Brain microvascular endothelial cell (primary cell): ENCODE measurements at regions not wholly inside any gene's neighbourhood (a gene's known extent, or its start where the extent isn't known, plus 50 kb on each side); places are given as distances from the start of the nearest gene placed in this dataset.
A peak's percentile ranks its signal among the peaks of the same experiment; 100 is the strongest.

Experiments
- DNase-seq: peaks from one replicate; pipeline ENCODE4 v3.0.0-alpha.2; 2020
- H3K27ac ChIP-seq: fragments of 250-450 bp; sonication (Bioruptor Pico); 2 replicates; pipeline ENCODE4 v1.5.1; 2020; ENCODE audit warnings: mild to moderate bottlenecking, moderate library complexity
- H3K27me3 ChIP-seq: fragments of 250-450 bp; sonication (Bioruptor Pico); replicated peaks from 2 replicates; pipeline ENCODE4 v1.5.1; 2020; ENCODE audit warnings: mild to moderate bottlenecking
- H3K36me3 ChIP-seq: fragments of 250-450 bp; sonication (Bioruptor Pico); replicated peaks from 2 replicates; pipeline ENCODE4 v1.5.1; 2020; ENCODE audit warnings: mild to moderate bottlenecking
- H3K4me3 ChIP-seq: 2 replicates; pipeline ENCODE4 v1.5.1; 2011; ENCODE audit warnings: low read depth, mild to moderate bottlenecking, control low read depth, low read length, moderate library complexity
- CTCF ChIP-seq: IDR thresholded peaks from 2 replicates; pipeline ENCODE4 v1.5.1; 2011; ENCODE audit warnings: low read depth, mild to moderate bottlenecking, moderate library complexity, low read length, control low read depth, inconsistent platforms; ENCODE audit errors: missing control alignments
- in situ Hi-C: cut with HindIII; loops from 2 replicates; pipeline ENCODE4 v1.10.0; 2017; ENCODE audit warnings: low sequenced_read_pairs, low pct_ligation_motif_present

- in situ Hi-C loops, result loop anchor here (25.0 kb wide), 1 partner anchor 210 kb away; the partner anchor contains the start of gene ATRNL1
- no peak overlapping the region for H3K27ac ChIP-seq
- H3K27me3 ChIP-seq, result no peaks in the 10 kb centered on the region
- TF ChIP-seq CTCF, result no peak
- H3K4me3 ChIP-seq, result no peak overlapping the region
- H3K36me3 ChIP-seq, result no peaks in the 10 kb centered on the region
- no peak for DNase-seq
Observed at GRCh38 chr10:114877301-114877644, 55.7 kb downstream of the FHIP2A start.

- DNase-seq, result no peak
- TF ChIP-seq CTCF, result no peak
- H3K4me3 ChIP-seq, result no peak overlapping the region
- no peak overlapping the region for H3K27ac ChIP-seq
- in situ Hi-C loops, result loop anchor here (25.0 kb wide), 1 partner anchor 208 kb away; the partner anchor contains the start of gene ATRNL1
- H3K27me3 ChIP-seq, result no peaks in the 10 kb centered on the region
- H3K36me3 ChIP-seq, result no peaks in the 10 kb centered on the region
Observed at GRCh38 chr10:114879093-114879492, 57.5 kb downstream of the FHIP2A start.

- Histone ChIP-seq H3K4me3 (no peak overlapping the region), H3K27ac (no peak overlapping the region), H3K36me3 (no peaks in the 10 kb centered on the region), H3K27me3 (no peaks in the 10 kb centered on the region)
- DNase-seq, result no peak
- in situ Hi-C loops, result loop anchor here (25.0 kb wide), 1 partner anchor 208 kb away; the partner anchor contains the start of gene ATRNL1
- TF ChIP-seq CTCF, result peak; percentile 86
Observed at GRCh38 chr10:114879541-114880158, 58.1 kb downstream of the FHIP2A start.

- in situ Hi-C loops, result loop anchor here (25.0 kb wide), 1 partner anchor 206 kb away; the partner anchor contains the start of gene ATRNL1
- TF ChIP-seq CTCF, result no peak
Observed at GRCh38 chr10:114881417-114881816, 56.6 kb upstream of the TRUB1 start.

GRCh38 chr10:114881901-114882300 is 56.1 kb upstream of the TRUB1 start:
- in situ Hi-C loops, result loop anchor here (25.0 kb wide), 1 partner anchor 205 kb away; the partner anchor contains the start of gene ATRNL1
- peak; percentile 36 for DNase-seq
- no peaks in the 10 kb centered on the region for H3K36me3 ChIP-seq
- no peak overlapping the region for H3K4me3 ChIP-seq
- H3K27me3 ChIP-seq, result no peaks in the 10 kb centered on the region
- TF ChIP-seq CTCF, result no peak
- no peak overlapping the region for H3K27ac ChIP-seq

More at GRCh38 chr10:114881417-114881816, 56.6 kb upstream of the TRUB1 start:
- no peak for DNase-seq
- H3K27me3 ChIP-seq, result no peaks in the 10 kb centered on the region
- H3K36me3 ChIP-seq, result no peaks in the 10 kb centered on the region
- H3K27ac ChIP-seq, result no peak overlapping the region
- no peak overlapping the region for H3K4me3 ChIP-seq
